ENCODE measurements at regions not wholly inside any gene's neighbourhood (a gene's known extent, or its start where the extent isn't known, plus 50 kb on each side); places are given as distances from the start of the nearest gene placed in this dataset.

DNA sequence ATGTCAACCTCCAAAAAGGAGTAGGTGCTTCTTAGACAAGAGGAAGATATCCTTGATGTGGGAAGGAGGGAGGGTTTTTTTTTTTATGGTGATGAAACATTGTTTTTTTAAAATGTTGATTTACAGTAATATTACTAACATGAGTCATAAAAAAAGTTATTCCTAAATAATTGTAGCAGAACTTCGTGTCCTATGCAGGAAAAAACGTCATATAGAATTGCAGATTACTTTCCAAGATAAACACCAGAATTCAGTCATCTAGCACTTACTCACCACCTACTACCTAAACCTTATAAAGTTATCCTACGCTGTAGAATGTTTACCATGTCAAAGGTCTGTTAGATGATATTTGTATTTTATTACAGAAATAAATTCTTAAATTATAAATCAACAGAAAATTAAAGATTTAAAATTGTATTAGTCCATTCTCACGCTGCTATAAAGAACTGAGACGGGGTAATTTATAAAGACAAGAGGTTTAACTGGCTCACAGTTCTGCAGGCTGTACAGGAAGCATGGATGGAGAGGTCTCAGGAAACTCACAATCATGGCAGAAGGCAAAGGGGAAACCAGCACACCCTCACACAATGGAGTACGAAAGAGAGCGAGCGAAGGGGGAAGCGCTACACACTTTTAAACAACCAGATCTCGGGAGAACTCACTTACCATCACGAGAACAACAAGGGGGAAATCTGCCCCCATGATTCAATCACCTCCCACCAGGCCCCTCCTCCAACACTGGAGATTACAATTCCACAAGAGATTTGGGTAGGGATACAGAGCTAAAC is 105.2 kb upstream of the NEBL start:
- Histone ChIP-seq H3K27ac (ENCODE audit: low read depth, low read length) (no peak overlapping the region), H3K9ac (ENCODE audit: low read depth, low read length) (no peak overlapping the region), H3K9me3 (ENCODE audit: insufficient read depth, low read depth, low read length) (no peaks in the 10 kb centered on the region), H3K27me3 (ENCODE audit: insufficient read depth, low read length) (no peaks in the 10 kb centered on the region), H3K4me3 (ENCODE audit: low read length) (no peak overlapping the region), H3K4me1 (ENCODE audit: insufficient read depth, low read length) (peaks cover 3% of the 10 kb centered on the region; the same call in 1 of the 2 replicates), H3K36me3 (ENCODE audit: insufficient read depth, low read length) (no peaks in the 10 kb centered on the region)
- 91% methylated on average over 10 of the region's 11 CpGs for WGBS

DNA sequence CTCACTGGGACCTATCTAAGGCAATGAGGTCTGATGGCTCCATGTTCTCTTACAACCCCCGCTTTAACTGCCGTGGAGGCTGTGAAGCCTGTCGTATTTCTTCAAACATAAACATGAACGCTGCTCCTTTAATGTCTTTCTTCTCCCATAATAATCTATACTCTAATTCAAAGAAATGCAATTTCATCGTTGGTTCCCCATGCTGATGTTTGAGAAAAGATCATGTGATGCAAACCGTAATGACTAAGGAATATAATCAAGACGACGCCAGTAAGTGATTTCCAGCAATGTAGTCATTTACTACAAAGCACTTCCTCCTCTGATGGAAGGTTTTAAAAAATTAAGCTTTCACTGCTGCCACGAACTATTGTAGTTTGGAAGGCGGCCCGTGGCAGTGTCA is 102.6 kb upstream of the NEBL start:
- Histone ChIP-seq H3K9me3 (ENCODE audit: insufficient read depth, low read depth, low read length) (no peaks in the 10 kb centered on the region), H3K9ac (ENCODE audit: low read depth, low read length) (no peak overlapping the region), H3K27ac (ENCODE audit: low read depth, low read length) (no peak overlapping the region), H3K27me3 (ENCODE audit: insufficient read depth, low read length) (no peaks in the 10 kb centered on the region), H3K36me3 (ENCODE audit: insufficient read depth, low read length) (no peaks in the 10 kb centered on the region), H3K4me3 (ENCODE audit: low read length) (no peak overlapping the region), H3K4me1 (ENCODE audit: insufficient read depth, low read length) (peaks cover 14% of the 10 kb centered on the region; the same call in 1 of the 2 replicates)
- 96% methylated on average over 11 of the region's 11 CpGs for WGBS

DNA sequence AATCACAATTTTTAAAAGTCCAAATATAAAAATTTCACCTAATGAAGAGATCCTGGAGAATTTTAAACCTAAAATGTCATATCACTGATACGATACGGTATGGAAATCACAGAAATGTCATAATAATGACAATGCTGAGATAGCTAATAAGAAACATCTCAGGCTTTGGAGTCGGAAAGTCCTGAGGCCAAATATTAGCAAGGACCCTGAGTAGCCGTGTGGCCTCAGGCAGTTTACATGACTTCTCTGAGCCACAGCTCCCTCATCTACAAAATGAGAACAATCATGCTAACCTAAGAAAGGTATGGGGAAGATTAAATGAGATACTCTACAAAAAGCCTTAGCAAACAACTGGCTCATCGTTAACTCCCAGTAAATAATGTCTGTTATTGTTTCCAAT is 100.9 kb upstream of the NEBL start:
- H3K4me3 ChIP-seq (ENCODE audit: low read length): no peak overlapping the region
- H3K36me3 ChIP-seq (ENCODE audit: insufficient read depth, low read length): no peaks in the 10 kb centered on the region
- peaks cover 15% of the 10 kb centered on the region; the same call in 1 of the 2 replicates for H3K4me1 ChIP-seq (ENCODE audit: insufficient read depth, low read length)
- H3K27ac ChIP-seq (ENCODE audit: low read depth, low read length): no peak overlapping the region
- no peaks in the 10 kb centered on the region for H3K9me3 ChIP-seq (ENCODE audit: insufficient read depth, low read depth, low read length)
- H3K9ac ChIP-seq (ENCODE audit: low read depth, low read length): no peak overlapping the region
- WGBS: 92% methylated on average over 5 of the region's 5 CpGs
- H3K27me3 ChIP-seq (ENCODE audit: insufficient read depth, low read length): no peaks in the 10 kb centered on the region

DNA sequence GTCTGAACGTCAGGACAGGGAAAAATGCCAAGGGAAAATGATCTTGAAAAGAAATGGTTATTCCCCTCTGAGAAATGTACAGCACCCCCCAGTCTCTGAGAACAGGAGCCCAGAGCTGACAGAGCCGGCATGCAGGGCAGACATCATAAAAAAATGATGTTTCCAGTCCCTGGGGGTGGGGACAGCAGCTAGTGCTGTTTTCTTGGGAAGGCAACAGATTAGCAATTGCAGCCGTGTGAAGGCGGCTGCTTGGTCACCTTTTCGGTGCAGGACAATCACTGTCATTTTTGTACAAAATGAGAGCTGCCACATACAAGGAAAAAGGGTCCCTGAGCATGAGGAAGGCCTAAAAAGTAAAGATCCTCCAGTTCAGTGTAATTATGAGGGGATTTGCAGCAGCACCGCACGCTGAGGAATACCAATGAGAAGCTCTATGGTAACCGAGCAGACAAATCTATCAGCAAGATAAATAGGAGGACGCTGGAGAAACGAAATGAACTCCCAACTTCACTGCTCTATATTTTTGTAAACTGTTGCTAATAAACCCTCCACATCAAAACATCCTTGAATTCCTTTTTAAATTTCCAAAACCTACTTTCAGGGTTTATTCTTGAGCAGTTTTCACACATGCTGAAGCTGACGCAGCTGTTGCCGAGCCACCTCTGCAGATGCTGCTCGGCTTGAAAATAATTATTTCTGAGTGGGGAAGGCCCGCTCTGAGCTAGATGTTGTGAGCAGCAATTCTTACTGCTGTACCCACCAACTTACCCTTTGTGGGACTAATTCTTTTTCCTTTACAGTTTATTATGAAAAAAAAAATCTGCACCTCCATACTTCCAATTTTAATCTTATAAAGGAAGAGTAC is 98.2 kb upstream of the NEBL start:
- H3K4me1 ChIP-seq (ENCODE audit: insufficient read depth, low read length): peaks cover 15% of the 10 kb centered on the region; the same call in 1 of the 2 replicates
- H3K36me3 ChIP-seq (ENCODE audit: insufficient read depth, low read length): no peaks in the 10 kb centered on the region
- H3K27ac ChIP-seq (ENCODE audit: low read depth, low read length): no peak overlapping the region
- H3K9ac ChIP-seq (ENCODE audit: low read depth, low read length): no peak overlapping the region
- H3K4me3 ChIP-seq (ENCODE audit: low read length): no peak overlapping the region
- 90% methylated on average over 14 of the region's 14 CpGs for WGBS
- H3K27me3 ChIP-seq (ENCODE audit: insufficient read depth, low read length): no peaks in the 10 kb centered on the region
- no peaks in the 10 kb centered on the region for H3K9me3 ChIP-seq (ENCODE audit: insufficient read depth, low read depth, low read length)

DNA sequence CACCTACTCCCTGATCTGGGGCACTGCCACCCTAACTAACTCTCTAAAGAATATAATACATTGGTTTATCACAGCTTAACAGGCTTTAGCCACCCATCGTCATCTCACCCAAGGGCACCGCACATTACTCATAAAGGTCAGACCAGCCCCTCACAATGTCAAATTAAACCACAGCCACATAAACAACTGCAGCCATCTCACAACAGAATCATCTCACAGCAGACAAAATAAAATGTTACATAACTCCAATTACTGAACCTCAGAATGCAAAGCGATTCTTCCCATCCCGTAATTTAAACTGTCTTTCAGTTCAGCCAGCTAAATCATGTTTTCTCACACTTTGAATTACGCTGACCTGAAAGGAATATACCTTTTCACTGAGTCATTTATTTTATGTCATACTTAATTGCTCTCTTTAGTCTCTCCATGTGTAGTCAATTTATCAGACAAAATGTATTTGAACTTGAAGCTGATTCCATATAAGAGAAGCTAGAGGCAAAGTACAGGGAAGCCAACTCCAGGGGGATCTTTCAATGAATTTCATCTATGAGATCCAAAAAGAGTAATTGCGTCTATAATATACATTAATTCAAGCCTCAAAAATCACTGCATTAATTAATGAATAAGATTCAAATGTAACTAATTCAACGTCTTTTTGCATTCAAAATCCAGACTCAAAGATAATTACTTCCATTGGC is 96.9 kb upstream of the NEBL start:
- H3K36me3 ChIP-seq (ENCODE audit: insufficient read depth, low read length): no peaks in the 10 kb centered on the region
- H3K4me1 ChIP-seq (ENCODE audit: insufficient read depth, low read length): peaks cover 15% of the 10 kb centered on the region; the same call in 1 of the 2 replicates
- H3K9ac ChIP-seq (ENCODE audit: low read depth, low read length): no peak overlapping the region
- H3K27ac ChIP-seq (ENCODE audit: low read depth, low read length): no peak overlapping the region
- no peaks in the 10 kb centered on the region for H3K27me3 ChIP-seq (ENCODE audit: insufficient read depth, low read length)
- no peak overlapping the region for H3K4me3 ChIP-seq (ENCODE audit: low read length)
- H3K9me3 ChIP-seq (ENCODE audit: insufficient read depth, low read depth, low read length): no peaks in the 10 kb centered on the region
- 94% methylated on average over 7 of the region's 7 CpGs for WGBS

DNA sequence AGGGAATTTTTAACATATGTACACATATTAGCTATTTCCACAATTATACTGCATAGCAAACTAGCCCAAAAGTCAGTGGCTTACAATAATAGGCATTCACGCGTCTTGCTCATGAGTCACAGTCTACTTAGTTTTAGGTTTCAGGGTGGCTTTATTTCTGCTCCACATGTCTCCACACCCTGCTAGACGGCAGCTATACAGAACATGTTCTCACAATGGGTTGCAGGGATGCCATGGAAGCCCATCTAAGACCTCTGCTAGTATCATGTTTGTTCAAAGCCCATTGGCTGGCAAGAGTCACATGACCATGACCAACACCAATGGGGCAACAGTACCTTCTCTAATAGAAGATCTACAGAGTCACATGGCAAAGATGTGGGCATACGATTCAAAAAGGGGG is 96.3 kb upstream of the NEBL start:
- WGBS: 95% methylated on average over 4 of the region's 4 CpGs
- Histone ChIP-seq H3K9me3 (ENCODE audit: insufficient read depth, low read depth, low read length) (no peaks in the 10 kb centered on the region), H3K27me3 (ENCODE audit: insufficient read depth, low read length) (no peaks in the 10 kb centered on the region), H3K27ac (ENCODE audit: low read depth, low read length) (no peak overlapping the region), H3K9ac (ENCODE audit: low read depth, low read length) (no peak overlapping the region), H3K36me3 (ENCODE audit: insufficient read depth, low read length) (no peaks in the 10 kb centered on the region), H3K4me1 (ENCODE audit: insufficient read depth, low read length) (peaks cover 15% of the 10 kb centered on the region; the same call in 1 of the 2 replicates), H3K4me3 (ENCODE audit: low read length) (no peak overlapping the region)

DNA sequence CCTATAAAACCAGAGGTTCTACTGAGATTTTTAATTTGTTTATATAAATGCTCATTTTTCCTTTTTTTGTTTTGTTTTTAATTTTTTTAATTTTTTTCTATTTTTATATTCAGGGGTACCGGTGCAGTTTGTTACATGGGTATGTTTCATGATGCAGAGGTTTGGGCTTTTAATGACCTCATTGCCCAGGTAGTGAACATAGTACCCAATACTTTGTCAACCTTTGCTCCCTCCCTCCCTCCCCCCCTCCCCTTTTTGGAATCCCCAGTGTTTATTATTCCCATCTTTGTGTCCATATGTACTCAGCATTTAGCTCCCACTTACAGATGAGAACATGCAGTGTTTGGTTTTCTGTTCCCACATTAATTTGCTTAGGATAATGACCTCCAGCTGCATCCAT is 94.4 kb upstream of the NEBL start:
- Histone ChIP-seq H3K27me3 (ENCODE audit: insufficient read depth, low read length) (no peaks in the 10 kb centered on the region), H3K27ac (ENCODE audit: low read depth, low read length) (no peak overlapping the region)

DNA sequence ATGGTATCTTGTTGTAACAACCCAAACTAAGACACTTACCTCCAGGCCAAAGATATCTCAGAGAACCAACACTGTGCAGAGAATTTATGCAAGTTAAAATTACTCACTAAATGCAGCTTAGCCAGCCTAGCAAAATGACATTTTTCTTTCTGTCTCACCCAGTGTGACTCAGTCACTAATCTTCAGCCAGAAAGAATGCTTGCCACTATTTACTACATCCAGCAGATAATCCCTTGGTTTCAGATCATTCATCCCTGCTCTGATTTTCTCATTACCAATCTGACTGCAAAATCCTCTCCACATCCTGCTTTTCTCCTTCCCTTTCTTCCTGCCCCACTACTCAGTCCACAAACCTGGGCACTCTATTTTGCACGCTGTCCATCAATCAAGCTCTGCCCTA is 93.5 kb upstream of the NEBL start:
- no peak overlapping the region for H3K9ac ChIP-seq (ENCODE audit: low read depth, low read length)
- no peak overlapping the region for H3K4me3 ChIP-seq (ENCODE audit: low read length)
- no peaks in the 10 kb centered on the region for H3K36me3 ChIP-seq (ENCODE audit: insufficient read depth, low read length)
- H3K27ac ChIP-seq (ENCODE audit: low read depth, low read length): no peak overlapping the region
- peaks cover 9% of the 10 kb centered on the region; the same call in 1 of the 2 replicates for H3K4me1 ChIP-seq (ENCODE audit: insufficient read depth, low read length)
- H3K27me3 ChIP-seq (ENCODE audit: insufficient read depth, low read length): no peaks in the 10 kb centered on the region
- no peaks in the 10 kb centered on the region for H3K9me3 ChIP-seq (ENCODE audit: insufficient read depth, low read depth, low read length)
- WGBS: 91% methylated on average over 1 of the region's 1 CpG

More for the DNA sequence above, 94.4 kb upstream of the NEBL start:
- WGBS: no CpG with 5 or more reads among the region's 1 CpG
- peaks cover 9% of the 10 kb centered on the region; the same call in 1 of the 2 replicates for H3K4me1 ChIP-seq (ENCODE audit: insufficient read depth, low read length)
- H3K9me3 ChIP-seq (ENCODE audit: insufficient read depth, low read depth, low read length): no peaks in the 10 kb centered on the region
- no peak overlapping the region for H3K4me3 ChIP-seq (ENCODE audit: low read length)
- H3K36me3 ChIP-seq (ENCODE audit: insufficient read depth, low read length): no peaks in the 10 kb centered on the region
- no peak overlapping the region for H3K9ac ChIP-seq (ENCODE audit: low read depth, low read length)

DNA sequence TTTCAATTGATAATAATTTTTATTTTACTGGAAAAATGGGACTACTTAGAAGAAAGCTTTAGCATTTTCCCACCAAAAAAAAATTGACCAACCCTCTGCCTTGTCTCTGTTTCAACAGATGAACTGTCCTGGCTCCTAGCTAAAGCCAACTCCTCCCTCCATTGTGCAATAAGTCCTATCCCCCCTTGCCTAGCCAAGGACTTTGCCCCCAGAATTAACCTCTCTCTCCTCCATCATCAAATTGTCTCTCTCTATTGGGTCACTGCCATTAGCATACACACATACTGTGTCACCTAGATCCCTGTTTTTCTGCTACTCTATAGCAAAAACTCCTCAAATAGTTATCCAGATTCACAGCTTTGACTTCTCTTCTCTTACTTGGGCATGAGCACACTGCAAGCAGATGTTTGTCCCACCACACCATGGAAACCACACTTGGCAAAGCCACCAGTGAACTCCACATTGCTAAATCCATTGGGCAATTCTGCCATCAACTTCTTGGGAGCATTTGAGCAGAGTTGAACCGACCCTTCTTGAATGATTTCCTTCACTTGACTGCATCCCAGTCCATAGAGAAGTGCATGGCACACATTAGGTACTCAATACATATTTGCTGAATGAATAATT is 91.4 kb upstream of the NEBL start:
- Histone ChIP-seq H3K4me3 (ENCODE audit: low read length) (no peak overlapping the region), H3K9me3 (ENCODE audit: insufficient read depth, low read depth, low read length) (no peaks in the 10 kb centered on the region)
- 92% methylated on average over 1 of the region's 1 CpG for WGBS

DNA sequence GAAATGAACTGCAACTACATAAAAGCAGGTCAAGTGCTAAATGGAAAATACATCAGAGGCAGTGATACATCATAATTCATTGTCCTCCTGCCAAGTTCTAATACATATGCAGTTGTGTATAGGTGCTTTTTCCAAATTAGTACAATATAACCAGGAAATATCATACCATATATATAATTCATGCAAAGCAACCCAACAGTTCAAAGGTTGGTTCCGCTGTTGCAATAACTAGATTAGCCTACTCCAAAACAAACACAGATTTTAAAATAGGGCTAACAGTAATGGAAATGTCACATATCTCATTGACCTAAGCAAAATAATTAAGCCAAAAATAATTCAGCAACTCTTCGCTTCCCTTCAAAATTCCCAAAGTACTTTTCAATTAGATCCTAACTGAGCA is 88.9 kb upstream of the NEBL start:
- Histone ChIP-seq H3K36me3 (ENCODE audit: insufficient read depth, low read length) (no peaks in the 10 kb centered on the region), H3K27ac (ENCODE audit: low read depth, low read length) (no peak overlapping the region), H3K27me3 (ENCODE audit: insufficient read depth, low read length) (no peaks in the 10 kb centered on the region), H3K4me3 (ENCODE audit: low read length) (no peak overlapping the region), H3K4me1 (ENCODE audit: insufficient read depth, low read length) (no peaks in the 10 kb centered on the region), H3K9me3 (ENCODE audit: insufficient read depth, low read depth, low read length) (no peaks in the 10 kb centered on the region), H3K9ac (ENCODE audit: low read depth, low read length) (no peak overlapping the region)
- WGBS: 96% methylated on average over 2 of the region's 2 CpGs

More for the DNA sequence above, 91.4 kb upstream of the NEBL start:
- Histone ChIP-seq H3K4me1 (ENCODE audit: insufficient read depth, low read length) (no peaks in the 10 kb centered on the region), H3K36me3 (ENCODE audit: insufficient read depth, low read length) (no peaks in the 10 kb centered on the region), H3K27ac (ENCODE audit: low read depth, low read length) (no peak overlapping the region), H3K9ac (ENCODE audit: low read depth, low read length) (no peak overlapping the region), H3K27me3 (ENCODE audit: insufficient read depth, low read length) (no peaks in the 10 kb centered on the region)

All from HUES64 (cell line).